H9 (cell line): ENCODE measurements at regions not wholly inside any gene's neighbourhood (a gene's known extent, or its start where the extent isn't known, plus 50 kb on each side); places are given as distances from the start of the nearest gene placed in this dataset.

Source experiments
- DNase-seq: peaks from one replicate; pipeline ENCODE4 v3.0.0-alpha.2; 2017
- H2AFZ ChIP-seq: one replicate; pipeline ENCODE4 v1.6.1; 2013; ENCODE audit warnings: mild to moderate bottlenecking, low read length, control low read depth, moderate library complexity
- H2AK5ac ChIP-seq: 2 replicates; pipeline ENCODE4 v1.6.1; 2013; ENCODE audit warnings: low read length, control low read depth, mixed read lengths; ENCODE audit not compliant: insufficient read length
- H2BK120ac ChIP-seq: one replicate; pipeline ENCODE4 v1.6.1; 2013; ENCODE audit warnings: low read depth, mild to moderate bottlenecking, low read length, control low read depth, inconsistent platforms; ENCODE audit not compliant: poor library complexity, severe bottlenecking
- H2BK12ac ChIP-seq: 2 replicates; pipeline ENCODE4 v1.6.1; 2013; ENCODE audit warnings: low read length, control low read depth, mixed read lengths, low read depth; ENCODE audit not compliant: insufficient read length
- H2BK15ac ChIP-seq: 2 replicates; pipeline ENCODE4 v1.6.1; 2013; ENCODE audit warnings: low read depth, low read length, control low read depth
- H2BK20ac ChIP-seq: one replicate; pipeline ENCODE4 v1.6.1; 2013; ENCODE audit warnings: low read depth, mild to moderate bottlenecking, low read length, control low read depth, inconsistent platforms; ENCODE audit not compliant: poor library complexity, severe bottlenecking
- H2BK5ac ChIP-seq: 2 replicates; pipeline ENCODE4 v1.6.1; 2013; ENCODE audit warnings: low read length, control low read depth, mixed read lengths; ENCODE audit not compliant: insufficient read length
- H3K14ac ChIP-seq: 2 replicates; pipeline ENCODE4 v1.6.1; 2013; ENCODE audit warnings: low read length, control low read depth; ENCODE audit not compliant: insufficient read depth
- H3K18ac ChIP-seq: 2 replicates; pipeline ENCODE4 v1.6.1; 2013; ENCODE audit warnings: low read depth, mild to moderate bottlenecking, mixed read lengths, low read length, control low read depth; ENCODE audit not compliant: insufficient read length
- H3K23ac ChIP-seq: 2 replicates; pipeline ENCODE4 v1.6.1; 2013; ENCODE audit warnings: low read length, control low read depth, mixed read lengths, low read depth; ENCODE audit not compliant: insufficient read length
- H3K23me2 ChIP-seq: 2 replicates; pipeline ENCODE4 v1.6.1; 2013; ENCODE audit warnings: low read depth, mild to moderate bottlenecking, mixed read lengths, low read length, control low read depth; ENCODE audit not compliant: insufficient read length, poor library complexity, severe bottlenecking
- H3K27ac ChIP-seq: 2 replicates; pipeline ENCODE4 v1.5.1; 2013; ENCODE audit warnings: low read length, control low read depth, mixed read lengths, low read depth; ENCODE audit not compliant: insufficient read length
- H3K27me3 ChIP-seq: 2 replicates; pipeline ENCODE4 v1.6.1; 2013; ENCODE audit warnings: low read length, control low read depth, inconsistent platforms; ENCODE audit not compliant: insufficient read depth
- H3K4ac ChIP-seq: 2 replicates; pipeline ENCODE4 v1.6.1; 2013; ENCODE audit warnings: low read depth, mild to moderate bottlenecking, control low read depth, inconsistent platforms, low read length, moderate library complexity
- H3K4me1 ChIP-seq: 2 replicates; pipeline ENCODE4 v1.6.1; 2013; ENCODE audit warnings: low read length, control low read depth, inconsistent platforms; ENCODE audit not compliant: insufficient read depth
- H3K4me2 ChIP-seq: 2 replicates; pipeline ENCODE4 v1.6.1; 2013; ENCODE audit warnings: low read length, control low read depth, mixed read lengths; ENCODE audit not compliant: insufficient read length, insufficient read depth
- H3K56ac ChIP-seq: 2 replicates; pipeline ENCODE4 v1.6.1; 2013; ENCODE audit warnings: low read depth, mild to moderate bottlenecking, mixed read lengths, low read length, control low read depth; ENCODE audit not compliant: insufficient read length
- H3K79me1 ChIP-seq: 2 replicates; pipeline ENCODE4 v1.6.1; 2013; ENCODE audit warnings: low read depth, mild to moderate bottlenecking, moderate library complexity, low read length, control low read depth, inconsistent platforms; ENCODE audit not compliant: insufficient read depth, poor library complexity, severe bottlenecking
- H3K79me2 ChIP-seq: 2 replicates; pipeline ENCODE4 v1.6.1; 2013; ENCODE audit warnings: low read length, control low read depth, inconsistent platforms; ENCODE audit not compliant: insufficient read depth
- H3K9ac ChIP-seq: 2 replicates; pipeline ENCODE4 v1.6.1; 2013; ENCODE audit warnings: low read length, control low read depth, mixed read lengths; ENCODE audit not compliant: insufficient read length; ENCODE audit errors: extremely low read depth
- H3K9me3 ChIP-seq: one replicate; pipeline ENCODE4 v1.6.1; 2013; ENCODE audit warnings: low read depth, low read length, inconsistent platforms; ENCODE audit not compliant: control insufficient read depth
- H3T11ph ChIP-seq: one replicate; pipeline ENCODE4 v1.6.1; 2013; ENCODE audit warnings: mild to moderate bottlenecking, low read length, control low read depth, inconsistent platforms
- H4K20me1 ChIP-seq: one replicate; pipeline ENCODE4 v1.6.1; 2013; ENCODE audit not compliant: control insufficient read depth, insufficient read length, insufficient read depth
- H4K5ac ChIP-seq: 2 replicates; pipeline ENCODE4 v1.6.1; 2013; ENCODE audit warnings: low read depth, mild to moderate bottlenecking, mixed read lengths, low read length, control low read depth; ENCODE audit not compliant: insufficient read length
- H4K8ac ChIP-seq: replicated peaks from 2 replicates; pipeline ENCODE4 v1.6.1; 2013; ENCODE audit warnings: low read length, control low read depth, mixed read lengths, low read depth; ENCODE audit not compliant: insufficient read length
- H4K91ac ChIP-seq: 2 replicates; pipeline ENCODE4 v1.6.1; 2013; ENCODE audit warnings: low read depth, mild to moderate bottlenecking, moderate library complexity, mixed read lengths, low read length, control low read depth; ENCODE audit not compliant: insufficient read length
- H3K27ac Mint-ChIP-seq, 3 experiments: 2 replicates in 2 of 3; 3 replicates in 1 of 3; pipeline ENCODE4 v1.8.0; 2020 to 2021; ENCODE audit warnings: mixed read lengths in 3 of 3, mild to moderate bottlenecking in 1 of 3, moderate library complexity in 1 of 3
- H3K27me3 Mint-ChIP-seq: 2 replicates; pipeline ENCODE4 v1.8.0; 2021; ENCODE audit warnings: low read depth, mild to moderate bottlenecking, moderate library complexity, mixed read lengths
- H3K36me3 Mint-ChIP-seq, 3 experiments: 2 replicates in 2 of 3; 3 replicates in 1 of 3; pipeline ENCODE4 v1.8.0; 2020 to 2021; ENCODE audit warnings: low read depth in 3 of 3, mixed read lengths in 3 of 3; ENCODE audit not compliant: insufficient read depth in 1 of 3
- H3K4me1 Mint-ChIP-seq, 2 experiments: 2 replicates each; pipeline ENCODE4 v1.8.0; 2020; ENCODE audit warnings: mixed read lengths in 2 of 2
- H3K4me3 Mint-ChIP-seq, 2 experiments: 2 replicates in 1 of 2; 3 replicates in 1 of 2; pipeline ENCODE4 v1.8.0; 2020 to 2021; ENCODE audit warnings: mild to moderate bottlenecking in 2 of 2, mixed read lengths in 2 of 2, moderate library complexity in 1 of 2
- H3K9me3 Mint-ChIP-seq, 2 experiments: 2 replicates in 1 of 2; 3 replicates in 1 of 2; pipeline ENCODE4 v1.8.0; 2020; ENCODE audit warnings: mild to moderate bottlenecking in 2 of 2, mixed read lengths in 2 of 2, moderate library complexity in 1 of 2
- CTCF ChIP-seq: fragments of 200-600 bp; sonication (generic); conservative IDR thresholded peaks from 3 replicates; pipeline ENCODE4 v1.8.0; 2021; ENCODE audit warnings: antibody characterized with exemption, mild to moderate bottlenecking
- WGBS: extraction: QIAGEN DNeasy Blood & Tissue Kit; methylation state at CpG from one replicate; pipeline ENCODE4 v1.1.7; 2013; ENCODE audit warnings: missing lambda C conversion rate, low lambda C conversion rate, mixed read lengths; ENCODE audit not compliant: insufficient read length; ENCODE audit errors: extremely low coverage; 5-methylcytosine and 5-hydroxymethylcytosine counted together

GRCh38 chr16:10325783-10326543 is 59.9 kb upstream of the ATF7IP2 start:
- Histone ChIP-seq H3K79me2 (no peaks in the 10 kb centered on the region), H3K56ac (no peak overlapping the region), H3K9ac (no peak overlapping the region), H3K4me1 (no peaks in the 10 kb centered on the region), H2BK15ac (no peak overlapping the region), H2BK12ac (no peak overlapping the region), H3K27me3 (no peaks in the 10 kb centered on the region), H4K5ac (no peak overlapping the region), H3K23me2 (no peaks in the 10 kb centered on the region), H3K4ac (no peak overlapping the region), H2BK120ac (no peak overlapping the region), H2BK20ac (no peak overlapping the region), H3K18ac (no peak overlapping the region), H3K23ac (no peak overlapping the region), H4K8ac (no peak overlapping the region), H2AFZ (no peak overlapping the region), H2BK5ac (no peak overlapping the region), H2AK5ac (no peak overlapping the region), H3K79me1 (no peaks in the 10 kb centered on the region), H4K91ac (no peak overlapping the region), H3K4me2 (no peak overlapping the region), H3K14ac (no peak overlapping the region), H4K20me1 (no peaks in the 10 kb centered on the region), H3K9me3 (no peaks in the 10 kb centered on the region), H3T11ph (no peak overlapping the region), H3K27ac (no peak overlapping the region)
- WGBS, result no CpG with 5 or more reads among the region's 10 CpGs
- no peak overlapping the region for H3K27ac Mint-ChIP-seq
- H3K4me1 Mint-ChIP-seq, result no peaks in the 10 kb centered on the region
- no peaks in the 10 kb centered on the region for H3K27me3 Mint-ChIP-seq
- no peak overlapping the region for H3K4me3 Mint-ChIP-seq
- TF ChIP-seq CTCF, result no peak
- H3K36me3 Mint-ChIP-seq, result no peaks in the 10 kb centered on the region
- H3K9me3 Mint-ChIP-seq, result no peaks in the 10 kb centered on the region; a peak in 1 of 5 replicates
- no peak for DNase-seq
